Caco-2 (cell line): ENCODE measurements at regions not wholly inside any gene's neighbourhood (a gene's known extent, or its start where the extent isn't known, plus 50 kb on each side); places are given as distances from the start of the nearest gene placed in this dataset.

Source experiments
- BruUV-seq: library from RNA; stranded (reverse); fragments of 400-500 nt; replicated peaks from 2 replicates; lab custom pipeline; 2021; lab: Mats Ljungman, UMichigan
- CTCF ChIA-PET: fragments of 300-600 bp; sonication (Branson Sonifier 250); formaldehyde crosslinking; loops from one replicate; lab custom pipeline; 2022; ENCODE audit warnings: antibody characterized with exemption; lab: Charles Lee
- POLR2A ChIA-PET: fragments of 300-600 bp; sonication (Branson Sonifier 250); formaldehyde crosslinking; loops from one replicate; lab custom pipeline; 2022; ENCODE audit warnings: antibody characterized with exemption; lab: Charles Lee
- DNase-seq, 2 experiments: peaks; one replicate each; pipeline versions ENCODE4 v3.0.0 to v3.0.0-alpha.2; 2020 to 2022
- H3K27me3 ChIP-seq: replicated peaks from 2 replicates; pipeline ENCODE4 v1.6.0; 2011; ENCODE audit warnings: low read length; ENCODE audit not compliant: control insufficient read depth, insufficient read depth
- H3K36me3 ChIP-seq: 2 replicates; pipeline ENCODE4 v1.5.1; 2011; ENCODE audit warnings: low read length; ENCODE audit not compliant: control insufficient read depth, insufficient read depth
- H3K4me1 ChIP-seq: fragments of 250-450 bp; sonication (Bioruptor Pico); 2 replicates; pipeline ENCODE4 v1.5.1; 2020; ENCODE audit warnings: mild to moderate bottlenecking
- H3K4me3 ChIP-seq: 2 replicates; pipeline ENCODE4 v1.5.1; 2011; ENCODE audit warnings: low read depth, mild to moderate bottlenecking, control low read depth, low read length
- H3K9me3 ChIP-seq: fragments of 250-450 bp; sonication (Bioruptor Pico); 2 replicates; pipeline ENCODE4 v1.5.1; 2020; ENCODE audit warnings: mild to moderate bottlenecking, moderate library complexity
- H3K27ac Mint-ChIP-seq: one replicate; pipeline ENCODE4 v1.8.0; 2022; ENCODE audit warnings: mixed read lengths; ENCODE audit not compliant: unreplicated experiment
- H3K27me3 Mint-ChIP-seq: one replicate; pipeline ENCODE4 v1.8.0; 2022; ENCODE audit warnings: mixed read lengths; ENCODE audit not compliant: insufficient read depth, unreplicated experiment
- H3K36me3 Mint-ChIP-seq: one replicate; pipeline ENCODE4 v1.8.0; 2022; ENCODE audit warnings: mild to moderate bottlenecking, mixed read lengths; ENCODE audit not compliant: insufficient read depth, unreplicated experiment
- H3K4me1 Mint-ChIP-seq: one replicate; pipeline ENCODE4 v1.8.0; 2022; ENCODE audit warnings: low read depth, mixed read lengths; ENCODE audit not compliant: unreplicated experiment
- H3K4me3 Mint-ChIP-seq: one replicate; pipeline ENCODE4 v1.8.0; 2022; ENCODE audit warnings: mild to moderate bottlenecking, moderate library complexity, mixed read lengths; ENCODE audit not compliant: unreplicated experiment
- H3K9me3 Mint-ChIP-seq: one replicate; pipeline ENCODE4 v1.8.0; 2022; ENCODE audit warnings: mixed read lengths; ENCODE audit not compliant: unreplicated experiment
- CTCF ChIP-seq, 2 experiments: fragments of 200-600 bp in 1 of 2; IDR thresholded peaks; 1 replicate in 1 of 2; 2 replicates in 1 of 2; pipeline versions ENCODE4 v1.5.1 to v1.8.0; 2011 to 2022; ENCODE audit warnings: antibody characterized with exemption in 1 of 2, control low read depth in 1 of 2, inconsistent platforms in 1 of 2, low read depth in 1 of 2, low read length in 1 of 2, mild to moderate bottlenecking in 1 of 2, moderate library complexity in 1 of 2; ENCODE audit not compliant: insufficient read depth in 1 of 2, severe bottlenecking in 1 of 2, unreplicated experiment in 1 of 2
- intact Hi-C: fragments of 100-400 bp; cut with micrococcal nuclease; formaldehyde crosslinking; loops from one replicate; pipeline ENCODE4 v1.10.0; 2022; ENCODE audit not compliant: unreplicated experiment

DNA sequence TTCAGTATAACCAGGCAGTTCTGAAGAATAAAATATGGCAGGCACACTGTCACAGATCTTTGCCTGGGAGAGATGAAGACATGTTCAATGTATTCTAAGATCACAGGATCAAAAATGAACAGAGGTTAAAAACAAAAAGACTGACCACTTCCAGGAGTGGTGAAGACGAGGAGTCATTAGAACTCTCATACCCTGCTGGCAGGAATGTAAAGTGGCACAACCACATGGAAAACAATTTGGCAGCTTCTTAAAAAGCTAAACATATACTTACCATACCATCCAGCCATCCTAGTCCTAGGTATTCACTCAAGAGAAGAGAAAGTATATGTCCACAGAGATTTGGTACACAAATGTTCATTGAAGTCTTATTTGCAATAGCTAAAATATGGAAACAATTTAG lies 406.3 kb downstream of the NPIPA8 start:
- Mint-ChIP-seq H3K4me3 (no peak overlapping the region), H3K27me3 (no peaks in the 10 kb centered on the region), H3K36me3 (no peaks in the 10 kb centered on the region), H3K9me3 (no peaks in the 10 kb centered on the region), H3K27ac (no peak overlapping the region), H3K4me1 (no peaks in the 10 kb centered on the region)
- CTCF ChIA-PET: no interaction called here
- no peaks in the 10 kb centered on the region for H3K27me3 ChIP-seq
- no peak for DNase-seq
- POLR2A ChIA-PET: no interaction called here
- BruUV-seq: no TSS peak
- intact Hi-C loops: no loop called here
- H3K4me1 ChIP-seq: no peaks in the 10 kb centered on the region
- H3K36me3 ChIP-seq: no peaks in the 10 kb centered on the region
- H3K9me3 ChIP-seq: no peaks in the 10 kb centered on the region
- TF ChIP-seq CTCF (IDR thresholded peaks at IDR 0.05; ENCODE audit: insufficient read depth in 1 of 2, low read depth in 1 of 2, low read length in 1 of 2, severe bottlenecking in 1 of 2, unreplicated experiment in 1 of 2): no peak
- H3K4me3 ChIP-seq: no peak overlapping the region

GRCh38 chr16:17926866-17927399 lies 409.6 kb downstream of the NPIPA8 start:
- DNase-seq: no peak
- ChIA-PET POLR2A (no interaction called here), CTCF (no interaction called here)
- Mint-ChIP-seq H3K4me3 (no peak overlapping the region), H3K9me3 (no peaks in the 10 kb centered on the region), H3K36me3 (no peaks in the 10 kb centered on the region), H3K27me3 (no peaks in the 10 kb centered on the region), H3K27ac (no peak overlapping the region), H3K4me1 (no peaks in the 10 kb centered on the region)
- no peaks in the 10 kb centered on the region for H3K36me3 ChIP-seq
- H3K9me3 ChIP-seq: no peaks in the 10 kb centered on the region; the same call in 1 of the 2 replicates
- no peak overlapping the region for H3K4me3 ChIP-seq
- H3K27me3 ChIP-seq: no peaks in the 10 kb centered on the region
- no peak for TF ChIP-seq CTCF (IDR thresholded peaks at IDR 0.05; ENCODE audit: insufficient read depth in 1 of 2, low read depth in 1 of 2, low read length in 1 of 2, severe bottlenecking in 1 of 2, unreplicated experiment in 1 of 2)
- no peaks in the 10 kb centered on the region for H3K4me1 ChIP-seq
- BruUV-seq: no TSS peak
- intact Hi-C loops: no loop called here

DNA sequence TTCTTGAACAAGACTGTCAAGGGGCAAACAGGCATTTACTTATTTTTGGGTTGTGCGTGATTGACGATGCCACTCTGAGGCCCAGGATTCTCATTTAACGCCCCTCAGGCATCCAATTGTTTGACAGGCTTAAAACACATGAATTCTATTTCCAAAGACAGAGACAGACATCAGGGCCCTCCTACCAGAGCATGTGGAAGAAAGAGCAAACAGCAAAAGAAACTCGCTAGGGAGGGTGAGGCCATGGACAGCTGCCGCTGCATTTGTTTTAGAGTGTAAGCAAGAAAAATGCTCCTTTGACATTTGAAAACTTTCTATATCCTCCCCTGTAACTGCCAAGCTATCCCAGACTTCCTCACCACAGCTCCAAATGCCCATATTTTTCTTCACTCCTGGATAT lies 410.1 kb downstream of the NPIPA8 start:
- H3K4me3 ChIP-seq: no peak overlapping the region

More for the DNA sequence above, 410.1 kb downstream of the NPIPA8 start:
- intact Hi-C loops: no loop called here
- BruUV-seq: no TSS peak
- TF ChIP-seq CTCF (IDR thresholded peaks at IDR 0.05; ENCODE audit: insufficient read depth in 1 of 2, low read depth in 1 of 2, low read length in 1 of 2, severe bottlenecking in 1 of 2, unreplicated experiment in 1 of 2): no peak
- Histone ChIP-seq H3K9me3 (no peaks in the 10 kb centered on the region; the same call in 1 of the 2 replicates), H3K27me3 (no peaks in the 10 kb centered on the region), H3K36me3 (no peaks in the 10 kb centered on the region), H3K4me1 (no peaks in the 10 kb centered on the region)
- DNase-seq: no peak
- H3K4me1 Mint-ChIP-seq: no peaks in the 10 kb centered on the region
- CTCF ChIA-PET: no interaction called here
- POLR2A ChIA-PET: no interaction called here
- no peak overlapping the region for H3K27ac Mint-ChIP-seq
- H3K27me3 Mint-ChIP-seq: no peaks in the 10 kb centered on the region
- no peaks in the 10 kb centered on the region for H3K9me3 Mint-ChIP-seq
- H3K36me3 Mint-ChIP-seq: no peaks in the 10 kb centered on the region
- no peak overlapping the region for H3K4me3 Mint-ChIP-seq
